Epithelial cell of esophagus (primary cell): ENCODE measurements at regions not wholly inside any gene's neighbourhood (a gene's known extent, or its start where the extent isn't known, plus 50 kb on each side); places are given as distances from the start of the nearest gene placed in this dataset.
A peak's percentile ranks its signal among the peaks of the same experiment; 100 is the strongest.

Experiments used
- DNase-seq: peaks from one replicate; pipeline ENCODE4 v3.0.0; 2010; ENCODE audit warnings: low read depth
- H3K4me3 ChIP-seq: 2 replicates; pipeline ENCODE4 v1.5.1; 2011; ENCODE audit warnings: mild to moderate bottlenecking, low read length, control low read depth
- CTCF ChIP-seq: IDR thresholded peaks from 2 replicates; pipeline ENCODE4 v1.5.1; 2011; ENCODE audit warnings: low read depth, mild to moderate bottlenecking, low read length, control low read depth, inconsistent platforms; ENCODE audit not compliant: insufficient read depth; ENCODE audit errors: missing control alignments

- no peak overlapping the region for H3K4me3 ChIP-seq
- no peak for TF ChIP-seq CTCF
- peak; percentile 53 for DNase-seq
These were observed 166.2 kb downstream of the TOMM20 start for GRCh38 chr1:234962340-234962989.

- H3K4me3 ChIP-seq = no peak overlapping the region
- DNase-seq = no peak
These were observed 166.9 kb downstream of the TOMM20 start for GRCh38 chr1:234961456-234962339.

GRCh38 chr1:234960722-234961455 lies 167.7 kb downstream of the TOMM20 start:
- TF ChIP-seq CTCF = no peak
- no peak overlapping the region for H3K4me3 ChIP-seq
- peak; percentile 69 for DNase-seq

More at GRCh38 chr1:234961456-234962339, 166.9 kb downstream of the TOMM20 start:
- no peak for TF ChIP-seq CTCF

- TF ChIP-seq CTCF = no peak
- DNase-seq = no peak
- H3K4me3 ChIP-seq = no peak overlapping the region
These were observed 169.7 kb downstream of the TOMM20 start for GRCh38 chr1:234958706-234959657.

- no peak overlapping the region for H3K4me3 ChIP-seq
- DNase-seq = no peak
- TF ChIP-seq CTCF = no peak
These were observed 170.5 kb downstream of the TOMM20 start for GRCh38 chr1:234958066-234958705.
